ENCODE measurements at regions not wholly inside any gene's neighbourhood (a gene's known extent, or its start where the extent isn't known, plus 50 kb on each side); places are given as distances from the start of the nearest gene placed in this dataset.

DNA sequence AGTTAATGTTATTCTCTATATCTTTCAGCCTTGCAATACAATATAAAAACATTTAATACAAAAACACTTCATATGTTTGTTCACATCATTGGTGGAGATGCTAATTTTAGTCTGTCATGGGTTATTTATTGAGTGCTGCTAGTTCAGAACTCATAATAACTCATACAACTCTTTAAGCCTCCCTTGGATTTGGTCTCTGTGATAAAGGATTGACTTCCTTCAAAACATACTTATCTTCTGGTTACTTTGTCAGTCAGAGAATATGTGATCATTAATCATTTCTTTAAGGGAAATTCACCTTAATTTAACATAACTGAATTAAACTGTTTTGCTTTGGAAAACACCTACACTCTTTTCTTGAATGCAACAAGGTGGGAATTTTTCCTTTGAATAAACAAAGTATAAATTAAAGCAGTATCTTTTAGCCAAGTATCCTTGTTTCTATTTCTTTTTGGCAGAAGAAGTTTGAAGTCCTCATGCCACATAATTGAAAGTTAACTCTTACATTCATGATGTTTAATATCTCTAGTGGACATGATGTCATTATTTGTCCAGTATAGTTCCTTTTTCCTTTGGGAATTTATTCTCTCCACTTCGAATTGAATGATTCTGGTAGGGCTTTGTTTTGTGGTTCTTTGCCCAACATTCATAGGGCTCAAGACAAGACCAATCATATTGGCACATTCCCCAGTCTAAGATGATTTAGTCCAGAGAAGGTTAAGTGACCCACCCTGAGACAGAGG lies 133.2 kb upstream of the CENPW start (continued):
- TF ChIP-seq SLC30A9 (CRISPR knock-in tag; IDR thresholded peaks at IDR 0.05) (no peak), MAFK (IDR thresholded peaks at IDR 0.05; ENCODE audit: low read length) (no peak), CBFA2T3 (IDR thresholded peaks at IDR 0.05) (peak; percentile 29; the same call in 1 of the 2 replicates), TOE1 (IDR thresholded peaks at IDR 0.05; ENCODE audit: borderline replicate concordance) (no peak), TOE1 (CRISPR knock-in tag; IDR thresholded peaks at IDR 0.05; ENCODE audit: borderline replicate concordance, low read depth) (no peak), ZNF239 (CRISPR knock-in tag; IDR thresholded peaks at IDR 0.05) (no peak), ELF2 (CRISPR knock-in tag; IDR thresholded peaks at IDR 0.05) (no peak), FOS (IDR thresholded peaks at IDR 0.05; ENCODE audit: extremely low read depth, insufficient read length) (no peak), KDM4B (IDR thresholded peaks at IDR 0.05; ENCODE audit: borderline replicate concordance in 2 of 2, low read depth in 1 of 2) (no peak), MCM7 (IDR thresholded peaks at IDR 0.05) (no peak), TRIM24 (IDR thresholded peaks at IDR 0.05) (no peak), FOXJ2 (tag; IDR thresholded peaks at IDR 0.05) (no peak), KHSRP (IDR thresholded peaks at IDR 0.05) (no peak), RFX1 (IDR thresholded peaks at IDR 0.05) (no peak), ZSCAN32 (CRISPR knock-in tag; IDR thresholded peaks at IDR 0.05) (no peak), ZNF512 (tag; IDR thresholded peaks at IDR 0.05) (no peak), EZH2 (IDR thresholded peaks at IDR 0.05; ENCODE audit: borderline replicate concordance, low read depth, low read length) (no peak), ZBTB17 (CRISPR knock-in tag; IDR thresholded peaks at IDR 0.05) (no peak), HNRNPL (IDR thresholded peaks at IDR 0.05; ENCODE audit: low read depth, low read length) (no peak)
- TF ChIP-seq, protein P1, sequence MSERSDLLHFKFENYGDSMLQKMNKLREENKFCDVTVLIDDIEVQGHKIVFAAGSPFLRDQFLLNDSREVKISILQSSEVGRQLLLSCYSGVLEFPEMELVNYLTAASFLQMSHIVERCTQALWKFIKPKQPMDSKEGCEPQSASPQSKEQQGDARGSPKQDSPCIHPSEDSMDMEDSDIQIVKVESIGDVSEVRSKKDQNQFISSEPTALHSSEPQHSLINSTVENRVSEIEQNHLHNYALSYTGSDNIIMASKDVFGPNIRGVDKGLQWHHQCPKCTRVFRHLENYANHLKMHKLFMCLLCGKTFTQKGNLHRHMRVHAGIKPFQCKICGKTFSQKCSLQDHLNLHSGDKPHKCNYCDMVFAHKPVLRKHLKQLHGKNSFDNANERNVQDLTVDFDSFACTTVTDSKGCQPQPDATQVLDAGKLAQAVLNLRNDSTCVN (CRISPR knock-in tag; IDR thresholded peaks at IDR 0.05) = no peak
- TF ChIP-seq, protein P2, sequence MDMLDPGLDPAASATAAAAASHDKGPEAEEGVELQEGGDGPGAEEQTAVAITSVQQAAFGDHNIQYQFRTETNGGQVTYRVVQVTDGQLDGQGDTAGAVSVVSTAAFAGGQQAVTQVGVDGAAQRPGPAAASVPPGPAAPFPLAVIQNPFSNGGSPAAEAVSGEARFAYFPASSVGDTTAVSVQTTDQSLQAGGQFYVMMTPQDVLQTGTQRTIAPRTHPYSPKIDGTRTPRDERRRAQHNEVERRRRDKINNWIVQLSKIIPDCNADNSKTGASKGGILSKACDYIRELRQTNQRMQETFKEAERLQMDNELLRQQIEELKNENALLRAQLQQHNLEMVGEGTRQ (CRISPR knock-in tag; IDR thresholded peaks at IDR 0.05) = no peak
- TF ChIP-seq, protein P3, sequence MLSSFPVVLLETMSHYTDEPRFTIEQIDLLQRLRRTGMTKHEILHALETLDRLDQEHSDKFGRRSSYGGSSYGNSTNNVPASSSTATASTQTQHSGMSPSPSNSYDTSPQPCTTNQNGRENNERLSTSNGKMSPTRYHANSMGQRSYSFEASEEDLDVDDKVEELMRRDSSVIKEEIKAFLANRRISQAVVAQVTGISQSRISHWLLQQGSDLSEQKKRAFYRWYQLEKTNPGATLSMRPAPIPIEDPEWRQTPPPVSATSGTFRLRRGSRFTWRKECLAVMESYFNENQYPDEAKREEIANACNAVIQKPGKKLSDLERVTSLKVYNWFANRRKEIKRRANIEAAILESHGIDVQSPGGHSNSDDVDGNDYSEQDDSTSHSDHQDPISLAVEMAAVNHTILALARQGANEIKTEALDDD (IDR thresholded peaks at IDR 0.05) = peak; percentile 80; the same call in 1 of the 2 replicates
- TF ChIP-seq, protein P4, sequence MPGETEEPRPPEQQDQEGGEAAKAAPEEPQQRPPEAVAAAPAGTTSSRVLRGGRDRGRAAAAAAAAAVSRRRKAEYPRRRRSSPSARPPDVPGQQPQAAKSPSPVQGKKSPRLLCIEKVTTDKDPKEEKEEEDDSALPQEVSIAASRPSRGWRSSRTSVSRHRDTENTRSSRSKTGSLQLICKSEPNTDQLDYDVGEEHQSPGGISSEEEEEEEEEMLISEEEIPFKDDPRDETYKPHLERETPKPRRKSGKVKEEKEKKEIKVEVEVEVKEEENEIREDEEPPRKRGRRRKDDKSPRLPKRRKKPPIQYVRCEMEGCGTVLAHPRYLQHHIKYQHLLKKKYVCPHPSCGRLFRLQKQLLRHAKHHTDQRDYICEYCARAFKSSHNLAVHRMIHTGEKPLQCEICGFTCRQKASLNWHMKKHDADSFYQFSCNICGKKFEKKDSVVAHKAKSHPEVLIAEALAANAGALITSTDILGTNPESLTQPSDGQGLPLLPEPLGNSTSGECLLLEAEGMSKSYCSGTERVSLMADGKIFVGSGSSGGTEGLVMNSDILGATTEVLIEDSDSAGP (CRISPR knock-in tag; IDR thresholded peaks at IDR 0.05) = no peak
